IMR-90 (cell line): ENCODE measurements at regions not wholly inside any gene's neighbourhood (a gene's known extent, or its start where the extent isn't known, plus 50 kb on each side); places are given as distances from the start of the nearest gene placed in this dataset.

ENCODE experiments used
- ATAC-seq: fragments of 200-7000 bp; cut with Tn5 transposase; 2 replicates; pipeline ENCODE4 v1.9.1; 2020; ENCODE audit warnings: low read depth, mild to moderate bottlenecking, moderate library complexity
- BruUV-seq: library from RNA; stranded (reverse); fragments of 400-500 nt; replicated peaks from 2 replicates; lab custom pipeline; 2021; lab: Mats Ljungman, UMichigan
- CTCF ChIA-PET: fragments of 300-600 bp; formaldehyde crosslinking; extraction: SDS; loops from one replicate; lab custom pipeline; 2021; ENCODE audit warnings: antibody characterized with exemption; lab: Yijun Ruan, JAX
- POLR2A ChIA-PET: fragments of 300-600 bp; sonication (Branson Sonifier 250); formaldehyde crosslinking; loops from one replicate; lab custom pipeline; 2022; ENCODE audit warnings: antibody characterized with exemption; ENCODE audit not compliant: unreplicated experiment; lab: Charles Lee
- DNase-seq: peaks from one replicate; pipeline ENCODE4 v3.0.0; 2013
- H2AFZ ChIP-seq: replicated peaks from 2 replicates; pipeline ENCODE3; 2013; ENCODE audit warnings: low read length, mild to moderate bottlenecking; ENCODE audit not compliant: poor library complexity
- H2AK5ac ChIP-seq: 2 replicates; pipeline ENCODE4 v1.6.1; 2013; ENCODE audit warnings: low read depth, low read length, inconsistent platforms
- H2AK9ac ChIP-seq: replicated peaks from 2 replicates; pipeline ENCODE3; 2013; ENCODE audit warnings: mild to moderate bottlenecking, low read depth, low read length, moderate library complexity; ENCODE audit not compliant: poor library complexity
- H2BK120ac ChIP-seq: 2 replicates; pipeline ENCODE4 v1.6.1; 2013; ENCODE audit warnings: low read depth, low read length, inconsistent platforms
- H2BK15ac ChIP-seq: 3 replicates; pipeline ENCODE4 v1.6.1; 2013; ENCODE audit warnings: low read depth, low read length, inconsistent platforms
- H2BK20ac ChIP-seq: 2 replicates; pipeline ENCODE4 v1.6.1; 2013; ENCODE audit warnings: low read depth, mild to moderate bottlenecking, inconsistent platforms, low read length, moderate library complexity
- H2BK5ac ChIP-seq: 2 replicates; pipeline ENCODE4 v1.6.1; 2013; ENCODE audit warnings: mild to moderate bottlenecking, low read depth, low read length, inconsistent platforms; ENCODE audit not compliant: poor library complexity, severe bottlenecking
- H3K14ac ChIP-seq: replicated peaks from 2 replicates; pipeline ENCODE4 v1.6.1; 2013; ENCODE audit warnings: low read depth, low read length, inconsistent platforms
- H3K18ac ChIP-seq: 2 replicates; pipeline ENCODE4 v1.6.1; 2013; ENCODE audit warnings: low read depth, low read length, control low read depth
- H3K23ac ChIP-seq: 2 replicates; pipeline ENCODE4 v1.6.1; 2013; ENCODE audit warnings: low read depth, low read length, inconsistent platforms
- H3K27ac ChIP-seq: 2 replicates; pipeline ENCODE4 v1.5.1; 2013; ENCODE audit warnings: mild to moderate bottlenecking, control low read depth, low read length; ENCODE audit not compliant: insufficient read depth
- H3K27me3 ChIP-seq: 2 replicates; pipeline ENCODE4 v1.6.1; 2013; ENCODE audit warnings: low read length; ENCODE audit not compliant: control insufficient read depth, insufficient read depth
- H3K36me3 ChIP-seq: 2 replicates; pipeline ENCODE4 v1.6.1; 2013; ENCODE audit warnings: low read length, mixed read lengths; ENCODE audit not compliant: control insufficient read depth, insufficient read depth
- H3K4ac ChIP-seq: 2 replicates; pipeline ENCODE4 v1.6.1; 2013; ENCODE audit warnings: low read depth, low read length, inconsistent platforms
- H3K4me1 ChIP-seq: 2 replicates; pipeline ENCODE4 v1.6.1; 2013; ENCODE audit warnings: low read length, mixed read lengths; ENCODE audit not compliant: control insufficient read depth, insufficient read depth
- H3K4me2 ChIP-seq: 2 replicates; pipeline ENCODE4 v1.6.1; 2013; ENCODE audit warnings: low read depth, mild to moderate bottlenecking, control low read depth, low read length, moderate library complexity
- H3K4me3 ChIP-seq: 2 replicates; pipeline ENCODE4 v1.5.1; 2013; ENCODE audit warnings: low read depth, mild to moderate bottlenecking, control low read depth, low read length, moderate library complexity; ENCODE audit not compliant: insufficient read depth
- H3K56ac ChIP-seq: 2 replicates; pipeline ENCODE4 v1.6.1; 2013; ENCODE audit warnings: low read length, inconsistent platforms; ENCODE audit not compliant: insufficient read depth; ENCODE audit errors: extremely low read depth
- H3K79me1 ChIP-seq, 2 experiments: 2 replicates each; pipeline ENCODE4 v1.6.1; 2013; ENCODE audit warnings: low read length in 2 of 2, inconsistent platforms in 1 of 2, low read depth in 1 of 2
- H3K9ac ChIP-seq: 2 replicates; pipeline ENCODE4 v1.6.1; 2013; ENCODE audit warnings: low read depth, low read length, control low read depth
- H3K9me1 ChIP-seq: 2 replicates; pipeline ENCODE4 v1.6.1; 2013; ENCODE audit warnings: low read length, inconsistent platforms; ENCODE audit not compliant: insufficient read depth
- H3K9me3 ChIP-seq: 2 replicates; pipeline ENCODE4 v1.6.1; 2013; ENCODE audit warnings: low read length; ENCODE audit not compliant: control insufficient read depth, insufficient read depth
- H4K20me1 ChIP-seq: 2 replicates; pipeline ENCODE4 v1.6.1; 2013; ENCODE audit warnings: low read length, inconsistent platforms; ENCODE audit not compliant: insufficient read depth
- H4K5ac ChIP-seq: 2 replicates; pipeline ENCODE4 v1.6.1; 2013; ENCODE audit warnings: mild to moderate bottlenecking, low read depth, low read length, control low read depth
- H4K8ac ChIP-seq, 2 experiments: 2 replicates each; pipeline ENCODE4 v1.6.1; 2013; ENCODE audit warnings: low read depth in 2 of 2, low read length in 2 of 2, control low read depth in 1 of 2, inconsistent platforms in 1 of 2
- H4K91ac ChIP-seq: 2 replicates; pipeline ENCODE4 v1.6.1; 2013; ENCODE audit warnings: low read depth, low read length, inconsistent platforms; ENCODE audit not compliant: insufficient read depth
- BHLHE40 ChIP-seq: fragments of 150-350 bp; IDR thresholded peaks from 2 replicates; pipeline ENCODE4 v1.6.1; 2016; ENCODE audit warnings: mild to moderate bottlenecking, low read depth, low read length
- CEBPB ChIP-seq: IDR thresholded peaks from 2 replicates; pipeline ENCODE4 v1.6.1; 2012; ENCODE audit warnings: low read depth, low read length, improper control_type of control experiment
- CHD1 ChIP-seq: IDR thresholded peaks from 2 replicates; pipeline ENCODE4 v1.6.1; 2012; ENCODE audit warnings: low read depth, low read length, improper control_type of control experiment
- CTCF ChIP-seq: conservative IDR thresholded peaks from 2 replicates; pipeline ENCODE4 v1.5.1; 2012; ENCODE audit warnings: mild to moderate bottlenecking, low read depth, low read length, improper control_type of control experiment
- ELK1 ChIP-seq: fragments of 150-350 bp; IDR thresholded peaks from 2 replicates; pipeline ENCODE4 v1.6.1; 2016; ENCODE audit warnings: low read depth, mild to moderate bottlenecking, low read length, moderate library complexity, borderline replicate concordance
- FOS ChIP-seq: fragments of 150-350 bp; IDR thresholded peaks from 2 replicates; pipeline ENCODE4 v1.6.1; 2016; ENCODE audit warnings: low read depth, low read length
- MAFK ChIP-seq: IDR thresholded peaks from 2 replicates; pipeline ENCODE4 v1.6.1; 2012; ENCODE audit warnings: low read depth, low read length, improper control_type of control experiment
- MAZ ChIP-seq: IDR thresholded peaks from 2 replicates; pipeline ENCODE4 v1.6.1; 2012; ENCODE audit warnings: low read depth, mild to moderate bottlenecking, low read length, improper control_type of control experiment, moderate library complexity, borderline replicate concordance
- MXI1 ChIP-seq: IDR thresholded peaks from 2 replicates; pipeline ENCODE4 v1.6.1; 2012; ENCODE audit warnings: low read depth, mild to moderate bottlenecking, low read length, moderate library complexity, borderline replicate concordance
- NFE2L2 ChIP-seq: fragments of 150-350 bp; IDR thresholded peaks from 2 replicates; pipeline ENCODE4 v1.6.1; 2016; ENCODE audit warnings: low read depth, mild to moderate bottlenecking, low read length
- POLR2A ChIP-seq: IDR thresholded peaks from 2 replicates; pipeline ENCODE4 v1.6.1; 2012; ENCODE audit warnings: mild to moderate bottlenecking, low read depth, low read length
- RAD21 ChIP-seq: IDR thresholded peaks from 2 replicates; pipeline ENCODE4 v1.6.1; 2012; ENCODE audit warnings: low read length, improper control_type of control experiment
- RCOR1 ChIP-seq: IDR thresholded peaks from 2 replicates; pipeline ENCODE4 v1.6.1; 2012; ENCODE audit warnings: mild to moderate bottlenecking, low read length, improper control_type of control experiment; ENCODE audit not compliant: insufficient replicate concordance
- RFX5 ChIP-seq: IDR thresholded peaks from 2 replicates; pipeline ENCODE4 v1.8.0; 2012; ENCODE audit warnings: low read depth, mild to moderate bottlenecking, low read length, moderate library complexity
- SMC3 ChIP-seq: fragments of 150-350 bp; IDR thresholded peaks from 2 replicates; pipeline ENCODE4 v1.6.1; 2016; ENCODE audit warnings: low read depth, mild to moderate bottlenecking, antibody characterized with exemption, low read length, moderate library complexity
- USF2 ChIP-seq: fragments of 150-350 bp; IDR thresholded peaks from 2 replicates; pipeline ENCODE4 v1.6.1; 2017; ENCODE audit warnings: mild to moderate bottlenecking, antibody characterized with exemption, low read length, low read depth
- WGBS, 2 experiments: methylation state at CpG; one replicate each; pipeline versions ENCODE4 v1.1.5 to v1.1.7; 2013; ENCODE audit warnings: missing lambda C conversion rate in 2 of 2; ENCODE audit not compliant: insufficient read length in 1 of 2; ENCODE audit errors: extremely low coverage in 2 of 2; 5-methylcytosine and 5-hydroxymethylcytosine counted together
- dilution Hi-C: fragments of 300-500 bp; cut with HindIII; formaldehyde crosslinking; loops from one replicate; pipeline ENCODE4 v1.14.3; 2018; ENCODE audit warnings: low sequenced_read_pairs; ENCODE audit not compliant: unreplicated experiment
- in situ Hi-C: fragments of 300-500 bp; cut with MboI; formaldehyde crosslinking; loops from 3 replicates; pipeline ENCODE4 v1.14.3; 2019; ENCODE audit warnings: low sequenced_read_pairs, inconsistent platforms, mixed read lengths
- intact Hi-C: fragments of 100-400 bp; cut with micrococcal nuclease; formaldehyde crosslinking; loops from 2 replicates; pipeline ENCODE4 v1.10.0; 2022

DNA sequence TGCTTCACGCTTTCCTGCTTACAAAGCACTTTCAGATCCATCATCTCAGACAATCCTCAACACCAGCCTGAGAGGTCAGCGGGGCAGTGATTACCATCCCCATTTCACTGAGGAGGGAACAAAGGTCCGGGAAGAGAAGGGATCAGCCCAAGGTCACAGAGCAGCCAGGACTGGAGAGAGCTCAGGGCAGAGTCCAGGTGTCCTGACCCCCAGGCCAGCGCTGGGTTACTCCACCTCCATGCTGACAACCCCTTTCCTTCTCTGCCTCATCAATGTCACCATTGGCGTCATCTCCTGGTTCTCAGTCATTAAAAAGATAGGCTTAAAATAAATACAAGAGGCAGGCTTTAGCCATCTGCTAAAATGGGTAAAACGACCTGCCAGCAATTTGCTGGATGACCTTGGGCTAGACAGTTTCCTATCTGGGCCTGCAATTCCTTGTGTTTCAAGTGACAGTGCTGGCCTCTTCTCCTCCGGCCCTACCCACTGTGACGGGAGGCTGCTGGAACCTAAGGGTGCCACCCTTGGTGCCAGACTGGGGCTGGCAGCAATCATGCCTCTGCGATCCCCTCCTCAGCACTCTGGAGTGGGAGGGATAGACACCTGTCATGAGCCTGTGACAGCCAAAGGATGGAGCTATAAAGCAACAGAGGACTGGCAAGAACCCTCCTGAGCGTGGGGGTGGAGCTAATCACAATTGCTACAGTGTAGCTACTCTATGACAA lies 79.5 kb upstream of the CCL1 start:
- Histone ChIP-seq H3K27ac (no peak overlapping the region), H2BK5ac (no peak overlapping the region), H3K9me1 (no peaks in the 10 kb centered on the region), H4K20me1 (no peaks in the 10 kb centered on the region), H3K14ac (no peak overlapping the region), H2BK15ac (no peak overlapping the region), H3K79me1 (no peaks in the 10 kb centered on the region), H2AK5ac (no peak overlapping the region), H4K91ac (no peak overlapping the region), H3K36me3 (no peaks in the 10 kb centered on the region), H2AFZ (no peak overlapping the region), H4K5ac (no peak overlapping the region), H3K4me2 (no peak overlapping the region), H3K9me3 (no peaks in the 10 kb centered on the region), H3K4ac (no peak overlapping the region), H3K4me3 (no peak overlapping the region), H2BK120ac (no peak overlapping the region), H4K8ac (no peak overlapping the region), H3K27me3 (peaks cover 3% of the 10 kb centered on the region), H3K18ac (no peak overlapping the region), H3K56ac (no peak overlapping the region), H3K4me1 (no peaks in the 10 kb centered on the region), H2BK20ac (no peak overlapping the region), H2AK9ac (no peak overlapping the region), H3K9ac (no peak overlapping the region), H3K23ac (no peak overlapping the region)
- ChIA-PET POLR2A (no interaction called here), CTCF (no interaction called here)
- WGBS, 2 experiments, result 40% methylated on average over 1 of the region's 10 CpGs; no CpG with 5 or more reads in 1 of the 2 experiments
- in situ Hi-C loops, result no loop called here
- DNase-seq, result no peak
- no TSS peak for BruUV-seq
- TF ChIP-seq BHLHE40 (no peak), NFE2L2 (no peak), RFX5 (no peak), CEBPB (no peak), RAD21 (no peak), FOS (no peak), USF2 (no peak), MAFK (no peak), MAZ (no peak), CHD1 (no peak), SMC3 (no peak), CTCF (no peak), MXI1 (no peak), POLR2A (no peak), ELK1 (no peak), RCOR1 (no peak)
- ATAC-seq, result no peak
- intact Hi-C loops, result no loop called here
- dilution Hi-C loops, result no loop called here
